Prostate gland (tissue), 2 donors: ENCODE measurements at regions not wholly inside any gene's neighbourhood (a gene's known extent, or its start where the extent isn't known, plus 50 kb on each side); places are given as distances from the start of the nearest gene placed in this dataset.

Experiments
- DNase-seq: peaks from one replicate; pipeline ENCODE4 v3.0.0-alpha.2; 2019; ENCODE audit warnings: low spot score
- H3K27ac ChIP-seq, 2 donors: fragments of 200-600 bp; sonication (generic); 2 replicates each; pipeline ENCODE4 v1.5.1; 2017 to 2019
- H3K27me3 ChIP-seq: fragments of 200-600 bp; sonication (generic); replicated peaks from 2 replicates; pipeline ENCODE4 v1.5.1; 2019; ENCODE audit not compliant: insufficient read depth
- H3K36me3 ChIP-seq, 2 donors: fragments of 200-600 bp; sonication (generic); 1 replicate in 1 of 2; 2 replicates in 1 of 2; pipeline versions ENCODE4 v1.5.1 to v1.8.1; 2017 to 2019
- H3K4me1 ChIP-seq: fragments of 200-600 bp; sonication (generic); replicated peaks from 2 replicates; pipeline ENCODE4 v1.5.1; 2019
- H3K4me3 ChIP-seq, 2 donors: fragments of 200-600 bp; sonication (generic); 2 replicates each; pipeline ENCODE4 v1.5.1; 2017 to 2019
- H3K9me3 ChIP-seq: fragments of 200-600 bp; sonication (generic); 2 replicates; pipeline ENCODE4 v1.5.1; 2017
- CTCF ChIP-seq, 4 experiments: fragments of 200-600 bp in 2 of 4; fragments of 450-650 bp in 2 of 4; sonication (generic) in 2 of 4; IDR thresholded peaks; 1 replicate in 3 of 4; 2 replicates in 1 of 4; pipeline ENCODE4 v1.5.1; 2016 to 2019; ENCODE audit warnings: antibody characterized with exemption in 4 of 4, mild to moderate bottlenecking in 2 of 4, moderate library complexity in 2 of 4
- POLR2A ChIP-seq: fragments of 450-650 bp; IDR thresholded peaks from one replicate; pipeline ENCODE4 v1.6.1; 2016; ENCODE audit warnings: antibody characterized with exemption, mild to moderate bottlenecking
- POLR2AphosphoS5 ChIP-seq: sonication (generic); formaldehyde crosslinking; IDR thresholded peaks from one replicate; pipeline ENCODE4 v1.6.1; 2017; ENCODE audit warnings: antibody characterized with exemption
- WGBS: methylation state at CpG from one replicate; pipeline ENCODE4 v1.1.5; 2018; 5-methylcytosine and 5-hydroxymethylcytosine counted together
- intact Hi-C: fragments of 100-400 bp; cut with DNase I; formaldehyde crosslinking; loops from one replicate; pipeline ENCODE4 v1.14.2; 2022

- Histone ChIP-seq H3K27me3 (no peaks in the 10 kb centered on the region), H3K4me1 (no peaks in the 10 kb centered on the region), H3K9me3 (no peaks in the 10 kb centered on the region), H3K36me3 (no peaks in the 10 kb centered on the region), H3K27ac (no peak overlapping the region), H3K4me3 (no peak overlapping the region)
- WGBS, result 92% methylated on average over 2 of the region's 2 CpGs
- TF ChIP-seq POLR2AphosphoS5 (no peak), CTCF (IDR thresholded peaks at IDR 0.05) (no peak), POLR2A (no peak)
- no peak for DNase-seq
- intact Hi-C loops, result no loop called here
Measured at GRCh38 chr14:56505361-56505760, 74.2 kb upstream of the TMEM260 start.

GRCh38 chr14:56512521-56512920, 67.1 kb upstream of the TMEM260 start:
- H3K27me3 ChIP-seq, result no peaks in the 10 kb centered on the region
- H3K36me3 ChIP-seq, result no peaks in the 10 kb centered on the region
- intact Hi-C loops, result no loop called here
- no peak overlapping the region for H3K27ac ChIP-seq
- WGBS, result 50% methylated on average over 3 of the region's 3 CpGs
- no peaks in the 10 kb centered on the region for H3K9me3 ChIP-seq
- TF ChIP-seq POLR2A, result no peak
- H3K4me3 ChIP-seq, result no peak overlapping the region
- no peaks in the 10 kb centered on the region for H3K4me1 ChIP-seq
- no peak for DNase-seq

DNA sequence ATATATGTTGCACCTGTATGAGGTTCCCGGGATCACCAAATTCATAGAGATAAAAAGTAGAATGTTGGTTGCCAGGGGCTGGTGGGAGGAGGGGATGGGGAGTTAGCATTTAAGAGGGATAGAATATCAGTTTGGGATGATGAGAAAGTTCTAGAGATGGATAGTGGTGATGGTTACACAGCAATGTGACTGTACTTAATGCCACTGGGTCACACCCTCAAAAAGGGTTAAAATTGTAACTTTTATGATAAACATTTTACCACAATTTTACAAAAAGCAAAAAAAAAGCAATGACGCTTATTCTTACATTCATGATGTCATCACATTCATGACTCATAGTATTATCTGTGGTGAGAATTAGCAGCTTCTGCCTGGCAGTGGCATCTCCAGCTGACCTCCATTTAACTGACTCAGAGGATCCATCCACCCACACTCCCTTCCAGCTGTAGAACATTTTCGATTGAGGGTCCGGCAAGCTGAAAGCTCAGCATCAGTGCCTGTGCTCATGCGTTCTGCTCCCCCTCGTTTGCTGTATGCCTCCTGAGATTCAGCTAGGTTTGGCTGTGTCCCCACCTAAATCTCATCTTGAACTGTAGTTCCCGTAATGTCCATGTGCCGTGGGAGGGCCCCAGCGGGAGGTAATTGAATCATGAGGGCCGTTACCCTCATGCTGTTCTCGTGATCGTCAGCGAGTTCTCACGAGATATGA, 64.8 kb upstream of the TMEM260 start:
- Histone ChIP-seq H3K27ac (no peak overlapping the region), H3K36me3 (no peaks in the 10 kb centered on the region), H3K4me1 (no peaks in the 10 kb centered on the region), H3K4me3 (no peak overlapping the region), H3K9me3 (no peaks in the 10 kb centered on the region), H3K27me3 (no peaks in the 10 kb centered on the region)
- intact Hi-C loops, result no loop called here
- TF ChIP-seq CTCF (IDR thresholded peaks at IDR 0.05) (no peak), POLR2AphosphoS5 (no peak), POLR2A (no peak)
- DNase-seq, result no peak
- 77% methylated on average over 14 of the region's 14 CpGs for WGBS

- intact Hi-C loops, result no loop called here
- Histone ChIP-seq H3K27ac (no peak overlapping the region), H3K27me3 (no peaks in the 10 kb centered on the region), H3K4me1 (no peaks in the 10 kb centered on the region), H3K36me3 (no peaks in the 10 kb centered on the region), H3K9me3 (no peaks in the 10 kb centered on the region), H3K4me3 (no peak overlapping the region)
- 91% methylated on average over 2 of the region's 2 CpGs for WGBS
- no peak for DNase-seq
- TF ChIP-seq POLR2A (no peak), CTCF (IDR thresholded peaks at IDR 0.05) (no peak), POLR2AphosphoS5 (no peak)
Measured at GRCh38 chr14:56515739-56516138, 63.9 kb upstream of the TMEM260 start.

DNA sequence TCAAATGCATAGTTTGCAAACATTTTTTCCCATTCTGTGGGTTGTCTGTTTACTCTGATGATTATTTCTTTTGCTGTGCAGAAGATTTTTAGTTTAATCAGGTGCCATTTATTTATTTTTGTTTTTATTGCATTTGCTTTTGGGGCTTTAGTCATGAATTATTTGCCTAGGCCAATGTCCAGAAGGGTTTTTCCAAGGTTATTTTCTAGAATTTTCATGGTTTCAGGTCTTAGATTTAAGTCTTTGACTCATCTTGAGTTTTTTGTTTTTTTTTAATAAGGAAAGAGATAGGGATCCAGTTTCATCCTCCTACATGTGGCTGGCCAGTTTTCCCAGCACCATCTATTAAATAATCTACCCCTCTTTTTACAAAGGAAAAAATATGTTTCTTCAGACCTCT, 57.2 kb upstream of the TMEM260 start:
- no peak for DNase-seq
- TF ChIP-seq POLR2A (no peak), CTCF (IDR thresholded peaks at IDR 0.05) (no peak), POLR2AphosphoS5 (no peak)
- Histone ChIP-seq H3K27me3 (no peaks in the 10 kb centered on the region), H3K36me3 (no peaks in the 10 kb centered on the region), H3K4me3 (no peak overlapping the region), H3K4me1 (no peaks in the 10 kb centered on the region), H3K27ac (no peak overlapping the region), H3K9me3 (no peaks in the 10 kb centered on the region)
- intact Hi-C loops, result no loop called here
